Motor neuron (in vitro differentiated cells): ENCODE measurements at regions not wholly inside any gene's neighbourhood (a gene's known extent, or its start where the extent isn't known, plus 50 kb on each side); places are given as distances from the start of the nearest gene placed in this dataset.
"Not testable (repeated sequence)": the region's sequence is repeated elsewhere in the genome, so short reads cannot be mapped to it uniquely, and the experiment has no call there.

Experiments used
- ATAC-seq, 8 experiments: fragments of 200-7000 bp; cut with Tn5 transposase; replicated peaks in 6 of 8; 2 replicates each; pipeline ENCODE4 v1.8.0; 2021; ENCODE audit warnings: mild to moderate bottlenecking in 8 of 8, moderate library complexity in 8 of 8
- H3K27ac ChIP-seq, 2 donors: fragments of 250-450 bp; sonication (Bioruptor Pico); 2 replicates each; pipeline ENCODE4 v1.9.0; 2021; ENCODE audit warnings: antibody characterized with exemption in 2 of 2, mild to moderate bottlenecking in 2 of 2, moderate library complexity in 1 of 2
- H3K4me1 ChIP-seq, 2 donors: fragments of 250-450 bp; sonication (Bioruptor Pico); replicated peaks in 1 of 2; 2 replicates each; pipeline ENCODE4 v1.6.1; 2021; ENCODE audit warnings: antibody characterized with exemption in 2 of 2, mild to moderate bottlenecking in 2 of 2, moderate library complexity in 1 of 2
- H3K4me3 ChIP-seq, 5 donors: fragments of 250-450 bp; sonication (Bioruptor Pico); 2 replicates each; pipeline ENCODE4 v1.9.0; 2021; ENCODE audit warnings: antibody characterized with exemption in 5 of 5, mild to moderate bottlenecking in 5 of 5, moderate library complexity in 4 of 5
- WGBS, 10 experiments: fragments of 450-650 bp; shearing (Covaris generic); methylation state at CpG; one replicate each; pipeline ENCODE4 v1.0.0; 2022; 5-methylcytosine and 5-hydroxymethylcytosine counted together
- in situ Hi-C, 9 experiments: fragments of 400-800 bp; cut with MboI; loops; one replicate each; pipeline ENCODE4 v1.15.0; 2021; ENCODE audit warnings: low sequenced_read_pairs in 9 of 9, low pct_unique_long_range_greater_than_20kb in 2 of 9; ENCODE audit not compliant: unreplicated experiment in 9 of 9

GRCh38 chr12:32997471-32997870, 100.9 kb upstream of the PKP2 start:
- Histone ChIP-seq H3K4me3 (no peak overlapping the region), H3K4me1 (peaks cover 0 to 2% of the 10 kb centered on the region in 2 donors), H3K27ac (no peak overlapping the region)
- in situ Hi-C loops: no loop called here
- ATAC-seq: peak in 1 of 8 experiments; percentile 43
- WGBS, 10 experiments: 2 to 85% (median 45%) methylated on average over 3 to 8 of the region's 8 CpGs; no CpG with 5 or more reads in 1 of the 10 experiments

DNA sequence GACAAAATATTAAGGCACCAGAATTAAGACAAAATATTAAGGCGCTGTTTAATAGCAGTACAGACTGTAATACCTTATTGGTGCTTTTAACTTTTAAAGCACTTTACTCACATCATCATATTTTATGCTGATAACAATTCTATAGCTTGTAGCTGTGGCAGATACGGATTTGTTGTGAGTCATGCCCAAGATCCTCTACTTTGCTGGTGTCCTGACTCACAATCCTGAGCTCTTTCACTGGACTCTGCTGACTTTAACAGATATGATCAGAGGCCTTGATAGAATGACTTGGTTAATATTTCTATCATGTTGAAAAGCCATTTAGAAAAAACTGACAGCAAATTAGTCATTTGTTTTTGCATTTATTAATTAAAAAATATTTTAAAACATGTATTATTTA, 99.0 kb upstream of the PKP2 start:
- peaks cover 0 to 2% of the 10 kb centered on the region in 2 donors for H3K4me1 ChIP-seq
- no peak overlapping the region for H3K27ac ChIP-seq
- peak in 1 of 8 experiments; percentile 30 for ATAC-seq
- in situ Hi-C loops: no loop called here
- H3K4me3 ChIP-seq: no peak overlapping the region
- WGBS, 10 experiments: 0 to 100% (median 44%) methylated on average over 1 to 2 of the region's 2 CpGs; no CpG with 5 or more reads in 3 of the 10 experiments

GRCh38 chr12:32993404-32993803, 96.8 kb upstream of the PKP2 start:
- Histone ChIP-seq H3K4me3 (no peak overlapping the region), H3K4me1 (peaks cover 0 to 2% of the 10 kb centered on the region in 2 donors), H3K27ac (no peak overlapping the region)
- 2 to 93% (median 44%) methylated on average over 3 to 4 of the region's 4 CpGs; no CpG with 5 or more reads in 2 of the 10 experiments for WGBS, 10 experiments
- in situ Hi-C loops: no loop called here
- no peak for ATAC-seq

- Histone ChIP-seq H3K27ac (no peak overlapping the region), H3K4me3 (no peak overlapping the region), H3K4me1 (peaks cover 0 to 2% of the 10 kb centered on the region in 2 donors)
- no peak for ATAC-seq
- in situ Hi-C loops: no loop called here
Measured at GRCh38 chr12:32989705-32990104, 93.1 kb upstream of the PKP2 start.

DNA sequence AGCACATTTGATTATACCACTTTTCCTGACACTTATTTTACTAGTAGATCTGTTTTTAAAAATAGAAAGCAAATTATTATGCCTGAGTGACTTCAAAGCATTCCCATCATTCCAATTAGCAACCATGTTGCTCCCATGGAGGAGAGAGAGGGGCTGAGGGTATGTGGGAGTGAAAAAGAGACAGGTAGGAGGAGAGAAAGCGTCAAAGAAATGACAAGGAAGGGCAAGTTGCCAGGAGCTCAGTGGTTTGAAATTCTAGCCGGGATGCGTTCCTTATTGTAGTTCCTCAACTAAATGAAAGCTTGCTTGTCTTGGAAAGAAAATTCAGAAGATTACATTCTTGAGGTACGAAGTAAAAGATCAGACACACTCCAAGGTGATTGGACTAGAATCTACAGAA, 92.4 kb upstream of the PKP2 start:
- peaks cover 0 to 2% of the 10 kb centered on the region in 2 donors for H3K4me1 ChIP-seq
- in situ Hi-C loops: no loop called here
- no peak overlapping the region for H3K4me3 ChIP-seq
- ATAC-seq: no peak
- WGBS, 10 experiments: 0 to 79% (median 49%) methylated on average over 2 to 4 of the region's 4 CpGs
- H3K27ac ChIP-seq: no peak overlapping the region

DNA sequence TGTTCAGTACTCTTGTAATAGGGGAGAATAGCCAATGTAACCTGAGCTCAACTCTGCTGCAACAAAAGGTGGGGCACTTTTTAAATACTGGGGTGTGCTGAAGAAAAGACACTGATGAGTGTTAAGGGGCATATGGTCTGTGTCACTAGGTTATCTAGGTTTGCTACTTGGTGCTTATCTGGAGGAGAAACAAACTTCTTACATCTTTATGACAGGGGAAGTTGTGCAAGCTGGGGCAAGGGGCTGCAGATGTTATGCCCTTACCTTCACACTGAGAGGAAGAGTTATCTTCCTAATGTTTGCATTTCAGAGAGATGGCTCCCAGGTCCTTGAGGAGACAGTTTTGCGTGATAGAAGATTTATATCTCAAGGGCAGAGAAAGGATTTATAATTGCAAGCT, 90.9 kb upstream of the PKP2 start:
- H3K27ac ChIP-seq: no peak overlapping the region
- in situ Hi-C loops: no loop called here
- no peaks in the 10 kb centered on the region for H3K4me1 ChIP-seq
- ATAC-seq: no peak
- WGBS, 10 experiments: 0 to 100% (median 71%) methylated on average over 1 of the region's 1 CpG; no CpG with 5 or more reads in 3 of the 10 experiments
- H3K4me3 ChIP-seq: no peak overlapping the region

DNA sequence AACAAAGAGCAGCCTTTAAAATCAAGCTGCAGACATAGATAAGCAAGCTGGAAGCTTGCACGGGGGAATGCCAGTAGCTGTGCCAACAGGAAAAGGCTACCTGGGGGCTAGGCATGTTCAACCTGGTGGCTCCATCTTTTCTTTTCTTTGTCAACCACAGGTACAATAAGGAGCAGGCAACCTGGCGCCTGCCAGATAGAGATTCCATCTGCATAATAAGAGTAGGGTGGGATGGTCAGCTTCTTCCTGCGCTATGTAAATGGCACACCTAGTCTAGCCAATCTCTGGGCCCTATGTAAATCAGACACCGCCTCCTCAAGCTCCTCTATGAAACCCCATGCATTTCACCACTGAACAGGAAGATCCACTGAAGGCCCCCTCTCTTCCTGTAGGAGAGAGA, 87.4 kb upstream of the PKP2 start:
- ATAC-seq: peak in 1 of 8 experiments; percentile 75
- Histone ChIP-seq H3K4me1 (no peaks in the 10 kb centered on the region), H3K27ac (no peak overlapping the region), H3K4me3 (no peak overlapping the region)
- WGBS, 10 experiments: 0 to 94% (median 80%) methylated on average over 1 to 4 of the region's 4 CpGs; no CpG with 5 or more reads in 2 of the 10 experiments
- in situ Hi-C loops: no loop called here

GRCh38 chr12:32983332-32983731, 86.8 kb upstream of the PKP2 start:
- ATAC-seq: no peak
- no peaks in the 10 kb centered on the region for H3K4me1 ChIP-seq
- H3K27ac ChIP-seq: no peak overlapping the region
- no peak overlapping the region for H3K4me3 ChIP-seq
- WGBS, 10 experiments: 4 to 90% (median 79%) methylated on average over 3 to 10 of the region's 10 CpGs; no CpG with 5 or more reads in 1 of the 10 experiments
- in situ Hi-C loops: no loop called here

DNA sequence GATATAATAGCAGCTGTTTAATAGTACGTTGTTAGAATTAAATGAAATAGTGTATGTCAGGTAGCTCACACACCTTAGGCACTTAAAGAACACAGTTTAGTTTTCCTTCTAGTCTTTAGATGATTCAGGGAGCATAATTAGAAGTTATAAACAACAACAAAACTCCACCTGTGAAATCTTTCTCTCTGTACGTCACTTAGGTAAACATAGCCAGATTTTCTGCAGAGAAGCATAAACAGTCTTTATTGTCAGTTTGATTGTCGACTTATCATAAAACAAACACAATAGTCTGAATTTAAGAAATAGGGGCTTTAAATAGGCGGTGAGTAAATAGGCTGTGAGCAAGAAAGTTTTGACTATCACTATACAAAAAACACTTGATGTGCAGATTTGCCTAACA, 84.6 kb upstream of the PKP2 start:
- in situ Hi-C loops: no loop called here
- WGBS, 10 experiments: 2 to 94% (median 88%) methylated on average over 2 to 4 of the region's 4 CpGs; no CpG with 5 or more reads in 1 of the 10 experiments
- no peak overlapping the region for H3K27ac ChIP-seq
- no peak for ATAC-seq
- no peak overlapping the region for H3K4me3 ChIP-seq
- H3K4me1 ChIP-seq: peaks cover 0 to 3% of the 10 kb centered on the region in 2 donors

- WGBS, 10 experiments: 6 to 100% (median 87%) methylated on average over 2 to 3 of the region's 3 CpGs; no CpG with 5 or more reads in 1 of the 10 experiments
- in situ Hi-C loops: no loop called here
- no peak for ATAC-seq
- Histone ChIP-seq H3K4me3 (no peak overlapping the region), H3K4me1 (peaks cover 0 to 3% of the 10 kb centered on the region in 2 donors), H3K27ac (no peak overlapping the region)
Measured at GRCh38 chr12:32975122-32975521, 78.5 kb upstream of the PKP2 start.

DNA sequence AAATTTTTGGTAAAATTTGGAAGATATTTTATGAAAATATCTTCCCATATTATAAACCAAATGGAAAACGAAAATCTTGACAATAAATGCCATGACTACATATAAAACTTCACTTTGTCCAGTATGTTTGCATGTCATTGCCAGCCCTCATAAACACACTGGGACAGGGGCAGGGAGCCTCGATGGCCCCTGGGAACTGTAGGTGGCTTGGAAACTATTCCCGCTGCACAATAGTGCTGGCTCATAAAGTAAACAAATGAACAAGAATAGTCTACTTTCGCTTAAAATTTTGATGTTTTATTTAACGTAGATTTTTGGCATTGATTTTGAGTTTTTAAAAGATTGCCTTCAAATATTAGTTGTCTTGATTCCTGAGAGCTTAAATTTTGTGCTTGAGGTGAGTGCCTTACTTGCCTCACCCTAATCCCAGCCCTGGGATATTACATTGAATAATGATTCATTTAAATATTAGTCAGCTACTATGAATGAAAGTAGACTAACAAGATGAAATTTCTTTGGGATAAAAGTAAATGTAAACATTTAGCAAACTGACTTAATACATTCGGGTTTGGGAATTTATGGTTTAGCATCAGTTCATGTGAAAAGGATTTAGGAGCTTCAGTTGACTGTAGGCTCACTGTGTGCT, 74.0 kb upstream of the PKP2 start:
- no peaks in the 10 kb centered on the region for H3K4me1 ChIP-seq
- in situ Hi-C loops: no loop called here
- WGBS, 10 experiments: 0 to 81% (median 52%) methylated on average over 2 to 6 of the region's 6 CpGs; no CpG with 5 or more reads in 2 of the 10 experiments
- H3K4me3 ChIP-seq: no peak overlapping the region
- no peak for ATAC-seq
- no peak overlapping the region for H3K27ac ChIP-seq

DNA sequence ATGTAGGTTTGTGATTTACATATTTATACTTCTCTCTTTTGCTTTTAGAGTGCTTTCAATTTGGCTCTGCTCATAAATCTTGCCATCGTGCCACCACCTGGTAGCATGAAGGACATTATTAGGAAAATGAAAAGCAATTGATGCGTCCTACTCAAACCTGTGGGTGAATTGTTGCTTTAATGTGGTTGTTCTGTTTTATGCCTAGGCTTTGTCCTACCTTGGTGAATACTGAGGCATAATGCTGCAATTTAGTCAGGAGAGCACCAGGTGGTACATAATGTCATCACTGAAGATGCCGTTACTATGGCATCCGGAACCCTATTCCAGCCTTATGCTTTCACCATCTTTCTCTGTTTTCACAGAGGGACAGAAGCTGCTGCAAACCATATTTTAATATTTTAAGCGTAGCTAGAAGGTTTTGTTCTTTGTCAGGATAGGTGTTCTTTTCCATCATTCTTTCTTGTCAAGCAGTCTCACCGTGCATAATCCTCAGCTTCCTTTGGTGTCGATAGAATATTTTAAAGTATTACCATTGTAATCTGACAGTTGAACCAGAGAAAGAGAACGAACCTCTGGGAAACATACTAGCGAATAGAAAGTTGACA, 68.5 kb upstream of the PKP2 start:
- ATAC-seq: peak in 1 of 8 experiments; percentile 35
- Histone ChIP-seq H3K4me3 (no peak overlapping the region), H3K27ac (no peak overlapping the region), H3K4me1 (no peaks in the 10 kb centered on the region)
- in situ Hi-C loops: no loop called here
- 18 to 96% (median 72%) methylated on average over 1 to 9 of the region's 9 CpGs; no CpG with 5 or more reads in 1 of the 10 experiments for WGBS, 10 experiments

GRCh38 chr12:32956418-32956817, 59.8 kb upstream of the PKP2 start:
- 80 to 100% (median 95%) methylated on average over 1 to 4 of the region's 10 CpGs; no CpG with 5 or more reads in 7 of the 10 experiments for WGBS, 10 experiments
- in situ Hi-C loops, H3K27ac ChIP-seq, ATAC-seq, H3K4me1 ChIP-seq, H3K4me3 ChIP-seq: not testable (repeated sequence)
